DND-41 (cell line): ENCODE measurements at regions not wholly inside any gene's neighbourhood (a gene's known extent, or its start where the extent isn't known, plus 50 kb on each side); places are given as distances from the start of the nearest gene placed in this dataset.

Experiments
- CTCF ChIP-seq: IDR thresholded peaks from 2 replicates; pipeline ENCODE4 v1.5.1; 2012; ENCODE audit warnings: borderline replicate concordance, low read length, moderate library complexity, mild to moderate bottlenecking; ENCODE audit not compliant: poor library complexity, severe bottlenecking; ENCODE audit errors: extremely low read depth
- EZH2 ChIP-seq: IDR thresholded peaks from 3 replicates; pipeline ENCODE4 v1.6.1; 2012; ENCODE audit warnings: borderline replicate concordance, low read depth, mild to moderate bottlenecking, moderate library complexity, low read length, inconsistent platforms; ENCODE audit not compliant: severe bottlenecking

GRCh38 chr1:239563681-239564080, 177.3 kb downstream of the CHRM3 start:
- TF ChIP-seq CTCF (no peak), EZH2 (no peak)
